VCaP (cell line): ENCODE measurements at regions not wholly inside any gene's neighbourhood (a gene's known extent, or its start where the extent isn't known, plus 50 kb on each side); places are given as distances from the start of the nearest gene placed in this dataset.
"Not testable (repeated sequence)": the region's sequence is repeated elsewhere in the genome, so short reads cannot be mapped to it uniquely, and the experiment has no call there.

Experiments used
- H3K27ac ChIP-seq: fragments of 450-650 bp; 2 replicates; pipeline ENCODE4 v1.5.1; 2017
- CTCF ChIP-seq: fragments of 450-650 bp; conservative IDR thresholded peaks from 2 replicates; pipeline ENCODE4 v1.5.1; 2017; ENCODE audit warnings: mild to moderate bottlenecking, moderate library complexity

GRCh38 chr6:81590314-81590691 lies 162.2 kb downstream of the TENT5A start:
- TF ChIP-seq CTCF = peak; percentile 4; the same call in 1 of the 2 replicates
- no peak overlapping the region for H3K27ac ChIP-seq

- H3K27ac ChIP-seq = no peak overlapping the region
- peak; percentile 46 for TF ChIP-seq CTCF
These were observed 162.8 kb downstream of the TENT5A start for GRCh38 chr6:81589465-81590313.

GRCh38 chr6:81585686-81586085 lies 166.8 kb downstream of the TENT5A start:
- H3K27ac ChIP-seq = not testable (repeated sequence)

GRCh38 chr6:81584156-81584555 lies 168.3 kb downstream of the TENT5A start:
- not testable (repeated sequence) for H3K27ac ChIP-seq

- no peak for TF ChIP-seq CTCF
These were observed 177.0 kb downstream of the TENT5A start for GRCh38 chr6:81575442-81575841.

GRCh38 chr6:81572020-81572419 lies 180.5 kb downstream of the TENT5A start:
- no peak overlapping the region for H3K27ac ChIP-seq
- TF ChIP-seq CTCF = no peak

More at GRCh38 chr6:81575442-81575841, 177.0 kb downstream of the TENT5A start:
- no peak overlapping the region for H3K27ac ChIP-seq

GRCh38 chr6:81570681-81571080 lies 181.8 kb downstream of the TENT5A start:
- TF ChIP-seq CTCF = no peak

GRCh38 chr6:81568973-81569372 lies 183.5 kb downstream of the TENT5A start:
- no peak for TF ChIP-seq CTCF
- no peak overlapping the region for H3K27ac ChIP-seq

More at GRCh38 chr6:81570681-81571080, 181.8 kb downstream of the TENT5A start:
- H3K27ac ChIP-seq = no peak overlapping the region

- no peak for TF ChIP-seq CTCF
- H3K27ac ChIP-seq = no peak overlapping the region
These were observed 187.4 kb downstream of the TENT5A start for GRCh38 chr6:81565071-81565470.
